ENCODE measurements at regions not wholly inside any gene's neighbourhood (a gene's known extent, or its start where the extent isn't known, plus 50 kb on each side); places are given as distances from the start of the nearest gene placed in this dataset.

GRCh38 chr6:165183496-165184140 lies 125.8 kb downstream of the C6orf118 start:
- H3K27me3 ChIP-seq (ENCODE audit: control insufficient read depth in 2 of 2, insufficient read depth in 2 of 2, low read length in 2 of 2) = no peaks in the 10 kb centered on the region
- no peaks in the 10 kb centered on the region for H4K20me1 ChIP-seq (replicated peaks; ENCODE audit: control insufficient read depth, insufficient read depth, low read length)
- H3K9ac ChIP-seq (ENCODE audit: insufficient read depth in 1 of 2, low read depth in 2 of 2, low read length in 2 of 2) = no peak overlapping the region
- no peak overlapping the region for H2AFZ ChIP-seq (ENCODE audit: low read depth, low read length)
- WGBS (ENCODE audit: insufficient coverage, low coverage, missing lambda C conversion rate) = 0% methylated on average over 5 of the region's 5 CpGs
- no peaks in the 10 kb centered on the region for H3K4me1 ChIP-seq (replicated peaks in 1 of 2; ENCODE audit: control insufficient read depth in 2 of 2, insufficient read depth in 2 of 2, low read length in 2 of 2)
- POLR2A ChIA-PET = no interaction called here
- H3K9me3 ChIP-seq (replicated peaks; ENCODE audit: control insufficient read depth, insufficient read depth, low read depth, low read length) = no peaks in the 10 kb centered on the region; the same call in 1 of the 2 replicates
- no peaks in the 10 kb centered on the region for H3K9me1 ChIP-seq (ENCODE audit: control insufficient read depth, insufficient read depth, low read length)
- no TSS peak for BruUV-seq (replicated peaks)
- no peak for TF ChIP-seq RBM15 (IDR thresholded peaks at IDR 0.05; ENCODE audit: insufficient read depth, low read length)
- TF ChIP-seq STAT5B (CRISPR knock-in tag; IDR thresholded peaks at IDR 0.05) = no peak
- no peak for TF ChIP-seq NBN (IDR thresholded peaks at IDR 0.05; ENCODE audit: low read depth)
- TF ChIP-seq ZNF140 (CRISPR knock-in tag; IDR thresholded peaks at IDR 0.05) = no peak
- TF ChIP-seq ZNF165 (CRISPR knock-in tag; IDR thresholded peaks at IDR 0.05; ENCODE audit: borderline replicate concordance) = no peak
- TF ChIP-seq ELF4 (CRISPR knock-in tag; IDR thresholded peaks at IDR 0.05) = no peak
- no peak for TF ChIP-seq ZKSCAN3 (CRISPR knock-in tag; IDR thresholded peaks at IDR 0.05)
- no peak for TF ChIP-seq ZNF79 (CRISPR knock-in tag; IDR thresholded peaks at IDR 0.05; ENCODE audit: low read depth)
- no peak for TF ChIP-seq CAMTA2 (CRISPR knock-in tag; conservative IDR thresholded peaks at IDR 0.05)
- TF ChIP-seq NCOR1 (IDR thresholded peaks at IDR 0.05) = no peak
- no peak for TF ChIP-seq SAFB (IDR thresholded peaks at IDR 0.05; ENCODE audit: borderline replicate concordance, low read depth, low read length)
- no peak for TF ChIP-seq KLF16 (IDR thresholded peaks at IDR 0.05)
- no peak for TF ChIP-seq PHB2 (IDR thresholded peaks at IDR 0.05; ENCODE audit: low read depth)
- no peak for TF ChIP-seq ZNF217 (CRISPR knock-in tag; IDR thresholded peaks at IDR 0.05)
- TF ChIP-seq KAT8 (IDR thresholded peaks at IDR 0.05; ENCODE audit: low read depth) = no peak
- TF ChIP-seq ZNF3 (CRISPR knock-in tag; IDR thresholded peaks at IDR 0.05) = no peak
- no peak for TF ChIP-seq MTA3 (IDR thresholded peaks at IDR 0.05; ENCODE audit: borderline replicate concordance)
- TF ChIP-seq ZNF347 (CRISPR knock-in tag; IDR thresholded peaks at IDR 0.05; ENCODE audit: low read depth) = no peak
- no peak for TF ChIP-seq ZNF699 (CRISPR knock-in tag; IDR thresholded peaks at IDR 0.05; ENCODE audit: insufficient replicate concordance)
- TF ChIP-seq BCL6 (CRISPR knock-in tag; IDR thresholded peaks at IDR 0.05) = no peak
- CTCF ChIA-PET (ENCODE audit: low intra/inter-chr PET ratio) = no interaction called here
- H3K36me3 ChIP-seq (ENCODE audit: control insufficient read depth, insufficient read depth, low read length) = no peaks in the 10 kb centered on the region
- H3K4me2 ChIP-seq (ENCODE audit: insufficient read depth, low read length) = no peak overlapping the region
- DNase-seq (ENCODE audit: extremely low read depth in 1 of 4, low spot score in 3 of 4) = no peak
- intact Hi-C loops (cut with micrococcal nuclease) = no loop called here
- H3K4me3 ChIP-seq = no peak overlapping the region
- no peaks in the 10 kb centered on the region for H3K79me2 ChIP-seq (ENCODE audit: control insufficient read depth, insufficient read depth, low read length)
- FAIRE-seq = no peak
- no peak for ATAC-seq
- in situ Hi-C loops (cut with MboI) = no loop called here
- no peak overlapping the region for H3K27ac ChIP-seq (ENCODE audit: extremely low read depth, low read depth, low read length)

Measured in K562 (cell line).